GM03348 (cell line): ENCODE measurements at regions not wholly inside any gene's neighbourhood (a gene's known extent, or its start where the extent isn't known, plus 50 kb on each side); places are given as distances from the start of the nearest gene placed in this dataset.
"Not testable (repeated sequence)": the region's sequence is repeated elsewhere in the genome, so short reads cannot be mapped to it uniquely, and the experiment has no call there.

Source experiments
- DNase-seq: peaks from one replicate; pipeline ENCODE4 v3.0.0; 2012; ENCODE audit warnings: low spot score

GRCh38 chr5:42089705-42090104, 164.6 kb downstream of the FBXO4 start:
- DNase-seq = no peak

GRCh38 chr5:42090162-42090561, 165.1 kb downstream of the FBXO4 start:
- DNase-seq = no peak

GRCh38 chr5:42099846-42100245, 174.8 kb downstream of the FBXO4 start:
- not testable (repeated sequence) for DNase-seq

- no peak for DNase-seq
Measured at GRCh38 chr5:42108468-42108867, 183.4 kb downstream of the FBXO4 start.

- DNase-seq = no peak
Measured at GRCh38 chr5:42109006-42109572, 184.0 kb downstream of the FBXO4 start.

GRCh38 chr5:42115721-42116120, 190.6 kb downstream of the FBXO4 start:
- not testable (repeated sequence) for DNase-seq

- no peak for DNase-seq
Measured at GRCh38 chr5:42120070-42120469, 195.0 kb downstream of the FBXO4 start.

- DNase-seq = no peak
Measured at GRCh38 chr5:42121401-42121800, 196.3 kb downstream of the FBXO4 start.

- no peak for DNase-seq
Measured at GRCh38 chr5:42131081-42131480, 206.0 kb downstream of the FBXO4 start.

GRCh38 chr5:42143361-42143760, 218.3 kb downstream of the FBXO4 start:
- no peak for DNase-seq

- DNase-seq = no peak
Measured at GRCh38 chr5:42148813-42149212, 223.7 kb downstream of the FBXO4 start.

- DNase-seq = no peak
Measured at GRCh38 chr5:42157215-42157614, 232.1 kb downstream of the FBXO4 start.

GRCh38 chr5:42163083-42163482, 238.0 kb downstream of the FBXO4 start:
- DNase-seq = no peak

- no peak for DNase-seq
Measured at GRCh38 chr5:42168091-42168670, 243.1 kb downstream of the FBXO4 start.

GRCh38 chr5:42176118-42176517, 247.1 kb upstream of the GHR start:
- not testable (repeated sequence) for DNase-seq

GRCh38 chr5:42179843-42180242, 243.4 kb upstream of the GHR start:
- DNase-seq = not testable (repeated sequence)

GRCh38 chr5:42216904-42217303, 206.3 kb upstream of the GHR start:
- DNase-seq = no peak

- no peak for DNase-seq
Measured at GRCh38 chr5:42217791-42218190, 205.4 kb upstream of the GHR start.

- DNase-seq = no peak
Measured at GRCh38 chr5:42225009-42225408, 198.2 kb upstream of the GHR start.

GRCh38 chr5:42228279-42228678, 195.0 kb upstream of the GHR start:
- no peak for DNase-seq

GRCh38 chr5:42230839-42231238, 192.4 kb upstream of the GHR start:
- no peak for DNase-seq

GRCh38 chr5:42235241-42235640, 188.0 kb upstream of the GHR start:
- no peak for DNase-seq

GRCh38 chr5:42235837-42236236, 187.4 kb upstream of the GHR start:
- no peak for DNase-seq

- DNase-seq = no peak
Measured at GRCh38 chr5:42241636-42242035, 181.6 kb upstream of the GHR start.
